Posterior cingulate gyrus (tissue), 11 donors: ENCODE measurements at regions not wholly inside any gene's neighbourhood (a gene's known extent, or its start where the extent isn't known, plus 50 kb on each side); places are given as distances from the start of the nearest gene placed in this dataset.
A peak's percentile ranks its signal among the peaks of the same experiment; 100 is the strongest.
"Not testable (repeated sequence)": the region's sequence is repeated elsewhere in the genome, so short reads cannot be mapped to it uniquely, and the experiment has no call there.

Experiments used
- DNase-seq, 10 donors: peaks; one replicate each; pipeline versions ENCODE4 v3.0.0 to v3.0.0-alpha.2; 2020 to 2021; ENCODE audit warnings: mixed read lengths in 3 of 10
- intact Hi-C: fragments of 100-400 bp; cut with DNase I; formaldehyde crosslinking; loops from one replicate; pipeline ENCODE4 v1.15.1; 2023

GRCh38 chr9:92242260-92243136 lies 51.0 kb downstream of the IARS1 start:
- no peak for DNase-seq
- intact Hi-C loops = loop anchor here (5.0 kb wide), 1 partner anchor 95 kb away; no protein-coding TSS in a partner anchor

GRCh38 chr9:92236915-92237314 lies 56.6 kb downstream of the IARS1 start:
- intact Hi-C loops = no loop called here
- DNase-seq = no peak

GRCh38 chr9:92236465-92236864 lies 57.0 kb downstream of the IARS1 start:
- intact Hi-C loops = no loop called here
- no peak for DNase-seq

- intact Hi-C loops = no loop called here
Observed at GRCh38 chr9:92234514-92234913, 59.0 kb downstream of the IARS1 start.

GRCh38 chr9:92232190-92232589 lies 61.3 kb downstream of the IARS1 start:
- DNase-seq = no peak
- intact Hi-C loops = no loop called here

More at GRCh38 chr9:92234514-92234913, 59.0 kb downstream of the IARS1 start:
- no peak for DNase-seq

GRCh38 chr9:92228628-92229027 lies 64.9 kb downstream of the IARS1 start:
- no peak for DNase-seq
- intact Hi-C loops = no loop called here

GRCh38 chr9:92224177-92224576 lies 69.3 kb downstream of the IARS1 start:
- intact Hi-C loops = no loop called here
- no peak for DNase-seq

- no peak for DNase-seq
- intact Hi-C loops = no loop called here
Observed at GRCh38 chr9:92223758-92224157, 69.7 kb downstream of the IARS1 start.

GRCh38 chr9:92208693-92209524 lies 84.6 kb downstream of the IARS1 start:
- intact Hi-C loops = no loop called here
- no peak for DNase-seq

- intact Hi-C loops = no loop called here
- no peak for DNase-seq
Observed at GRCh38 chr9:92206488-92206887, 87.0 kb downstream of the IARS1 start.

GRCh38 chr9:92203887-92204286 lies 88.7 kb upstream of the SPTLC1 start:
- intact Hi-C loops, DNase-seq: not testable (repeated sequence)

- intact Hi-C loops = not testable (repeated sequence)
Observed at GRCh38 chr9:92198237-92198636, 83.0 kb upstream of the SPTLC1 start.

GRCh38 chr9:92196909-92197308 lies 81.7 kb upstream of the SPTLC1 start:
- intact Hi-C loops = no loop called here
- no peak for DNase-seq

More at GRCh38 chr9:92198237-92198636, 83.0 kb upstream of the SPTLC1 start:
- DNase-seq = not testable (repeated sequence)

- intact Hi-C loops = no loop called here
- no peak for DNase-seq
Observed at GRCh38 chr9:92196400-92196799, 81.2 kb upstream of the SPTLC1 start.

- intact Hi-C loops = no loop called here
- no peak for DNase-seq
Observed at GRCh38 chr9:92191801-92192200, 76.6 kb upstream of the SPTLC1 start.

- intact Hi-C loops = no loop called here
Observed at GRCh38 chr9:92190536-92190790, 75.2 kb upstream of the SPTLC1 start.

GRCh38 chr9:92189782-92190535 lies 74.7 kb upstream of the SPTLC1 start:
- no peak for DNase-seq
- intact Hi-C loops = no loop called here

More at GRCh38 chr9:92190536-92190790, 75.2 kb upstream of the SPTLC1 start:
- DNase-seq = peak in 1 of 10 donors; percentile 63

- peak in 1 of 10 donors; percentile 81 for DNase-seq
Observed at GRCh38 chr9:92188969-92189781, 74.0 kb upstream of the SPTLC1 start.

GRCh38 chr9:92187989-92188714 lies 72.9 kb upstream of the SPTLC1 start:
- intact Hi-C loops = no loop called here
- DNase-seq = peak in 1 of 10 donors; percentile 63

More at GRCh38 chr9:92188969-92189781, 74.0 kb upstream of the SPTLC1 start:
- intact Hi-C loops = no loop called here
